ENCODE measurements at regions not wholly inside any gene's neighbourhood (a gene's known extent, or its start where the extent isn't known, plus 50 kb on each side); places are given as distances from the start of the nearest gene placed in this dataset.

- Histone ChIP-seq H3K27ac (ENCODE audit: control insufficient read depth, insufficient read depth, low read length) (no peak overlapping the region), H3K4me2 (ENCODE audit: control insufficient read depth, extremely low read depth, insufficient read depth, low read depth, low read length) (no peak overlapping the region), H3K9me1 (ENCODE audit: control insufficient read depth, extremely low read depth, insufficient read depth, low read length) (no peaks in the 10 kb centered on the region), H3K27me3 (ENCODE audit: control insufficient read depth, extremely low read depth, insufficient read depth, low read length) (no peaks in the 10 kb centered on the region), H2AFZ (ENCODE audit: control insufficient read depth, low read length) (no peak overlapping the region), H3K36me3 (ENCODE audit: control insufficient read depth in 2 of 2, extremely low read depth in 1 of 2, insufficient read depth in 2 of 2, low read length in 2 of 2) (no peaks in the 10 kb centered on the region), H3K9me3 (ENCODE audit: control insufficient read depth, low read depth, low read length) (no peaks in the 10 kb centered on the region), H3K4me1 (ENCODE audit: control insufficient read depth, extremely low read depth, insufficient read depth, low read length) (no peaks in the 10 kb centered on the region), H3K9ac (ENCODE audit: control insufficient read depth, extremely low read depth, insufficient read depth, low read length) (no peak overlapping the region), H3K79me2 (ENCODE audit: control insufficient read depth, insufficient read depth, low read length) (no peaks in the 10 kb centered on the region), H3K4me3 (ENCODE audit: control insufficient read depth in 2 of 3, extremely low read depth in 1 of 3, insufficient read depth in 2 of 3, low read depth in 1 of 3, low read length in 3 of 3) (no peak overlapping the region), H4K20me1 (ENCODE audit: control insufficient read depth, extremely low read depth, insufficient read depth, low read length) (no peaks in the 10 kb centered on the region)
- TF ChIP-seq EZH2 (IDR thresholded peaks at IDR 0.05; ENCODE audit: low read length): no peak
- no peak for TF ChIP-seq CTCF (optimal IDR thresholded peaks at IDR 0.05 in 1 of 3, IDR thresholded peaks at IDR 0.05 in 1 of 3, conservative IDR thresholded peaks at IDR 0.05 in 1 of 3; ENCODE audit: extremely low read depth in 1 of 3, insufficient read depth in 2 of 3, low read length in 3 of 3)
- DNase-seq (ENCODE audit: low read depth, low spot score) (no peak), FAIRE-seq (no peak)
- dilution Hi-C loops (cut with MboI; ENCODE audit: extremely low pct_ligation_motif_present, low sequenced_read_pairs): no loop called here
Observed at GRCh38 chr18:28834889-28835288, 658.0 kb upstream of the CDH2 start.

DNA sequence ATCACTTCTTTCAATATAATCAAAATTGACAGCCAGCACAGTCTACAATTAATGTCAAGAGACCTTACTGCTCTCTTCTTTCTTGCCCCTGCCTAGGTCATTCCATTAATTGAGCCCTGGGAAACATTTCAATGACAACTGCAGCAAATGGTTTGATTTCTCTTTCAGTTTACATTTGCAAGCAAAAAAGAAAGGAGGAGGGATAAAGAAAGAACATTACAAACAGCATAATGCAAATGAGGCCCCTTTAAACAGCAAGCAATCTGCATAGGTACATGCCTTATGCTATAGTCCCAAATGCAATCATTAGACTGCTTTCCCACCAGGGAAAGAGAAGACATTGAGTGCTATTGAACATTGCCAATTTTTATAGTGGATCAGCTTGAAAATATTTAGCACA lies 655.0 kb upstream of the CDH2 start:
- Histone ChIP-seq H4K20me1 (ENCODE audit: control insufficient read depth, extremely low read depth, insufficient read depth, low read length) (no peaks in the 10 kb centered on the region), H2AFZ (ENCODE audit: control insufficient read depth, low read length) (no peak overlapping the region), H3K36me3 (ENCODE audit: control insufficient read depth in 2 of 2, extremely low read depth in 1 of 2, insufficient read depth in 2 of 2, low read length in 2 of 2) (no peaks in the 10 kb centered on the region), H3K9me1 (ENCODE audit: control insufficient read depth, extremely low read depth, insufficient read depth, low read length) (no peaks in the 10 kb centered on the region), H3K9me3 (ENCODE audit: control insufficient read depth, low read depth, low read length) (no peaks in the 10 kb centered on the region), H3K27ac (ENCODE audit: control insufficient read depth, insufficient read depth, low read length) (no peak overlapping the region), H3K4me3 (ENCODE audit: control insufficient read depth in 2 of 3, extremely low read depth in 1 of 3, insufficient read depth in 2 of 3, low read depth in 1 of 3, low read length in 3 of 3) (no peak overlapping the region), H3K4me2 (ENCODE audit: control insufficient read depth, extremely low read depth, insufficient read depth, low read depth, low read length) (no peak overlapping the region), H3K4me1 (ENCODE audit: control insufficient read depth, extremely low read depth, insufficient read depth, low read length) (no peaks in the 10 kb centered on the region), H3K27me3 (ENCODE audit: control insufficient read depth, extremely low read depth, insufficient read depth, low read length) (no peaks in the 10 kb centered on the region), H3K79me2 (ENCODE audit: control insufficient read depth, insufficient read depth, low read length) (no peaks in the 10 kb centered on the region), H3K9ac (ENCODE audit: control insufficient read depth, extremely low read depth, insufficient read depth, low read length) (no peak overlapping the region)
- TF ChIP-seq EZH2 (IDR thresholded peaks at IDR 0.05; ENCODE audit: low read length): no peak
- TF ChIP-seq CTCF (optimal IDR thresholded peaks at IDR 0.05 in 1 of 3, IDR thresholded peaks at IDR 0.05 in 1 of 3, conservative IDR thresholded peaks at IDR 0.05 in 1 of 3; ENCODE audit: extremely low read depth in 1 of 3, insufficient read depth in 2 of 3, low read length in 3 of 3): no peak
- FAIRE-seq: no peak
- dilution Hi-C loops (cut with MboI; ENCODE audit: extremely low pct_ligation_motif_present, low sequenced_read_pairs): no loop called here
- no peak for DNase-seq (ENCODE audit: low read depth, low spot score)

Data from keratinocyte (primary cell).